ENCODE measurements at regions not wholly inside any gene's neighbourhood (a gene's known extent, or its start where the extent isn't known, plus 50 kb on each side); places are given as distances from the start of the nearest gene placed in this dataset.

- no peak for DNase-seq
- no peaks in the 10 kb centered on the region for H3K36me3 ChIP-seq
- H3K4me3 ChIP-seq, result no peak overlapping the region
- no peak overlapping the region for H3K27ac ChIP-seq
- intact Hi-C loops (cut with DNase I; ENCODE audit: low total_unique reads), result no loop called here
- no peaks in the 10 kb centered on the region for H3K4me1 ChIP-seq
- no peaks in the 10 kb centered on the region for H3K9me3 ChIP-seq
- TF ChIP-seq CTCF (IDR thresholded peaks at IDR 0.05) (no peak), POLR2A (IDR thresholded peaks at IDR 0.05) (no peak)
- H3K27me3 ChIP-seq, result no peaks in the 10 kb centered on the region
Observed at GRCh38 chr5:42274913-42275312, 148.3 kb upstream of the GHR start.

GRCh38 chr5:42277293-42277692 lies 145.9 kb upstream of the GHR start:
- Histone ChIP-seq H3K4me1 (no peaks in the 10 kb centered on the region), H3K27ac (no peak overlapping the region), H3K4me3 (no peak overlapping the region), H3K9me3 (no peaks in the 10 kb centered on the region), H3K27me3 (no peaks in the 10 kb centered on the region), H3K36me3 (no peaks in the 10 kb centered on the region)
- no peak for DNase-seq
- intact Hi-C loops (cut with DNase I; ENCODE audit: low total_unique reads), result no loop called here
- TF ChIP-seq POLR2A (IDR thresholded peaks at IDR 0.05) (no peak), CTCF (IDR thresholded peaks at IDR 0.05) (no peak)

GRCh38 chr5:42284584-42284983 lies 138.7 kb upstream of the GHR start:
- Histone ChIP-seq H3K9me3 (no peaks in the 10 kb centered on the region), H3K4me1 (no peaks in the 10 kb centered on the region), H3K36me3 (no peaks in the 10 kb centered on the region), H3K27ac (no peak overlapping the region), H3K4me3 (no peak overlapping the region), H3K27me3 (no peaks in the 10 kb centered on the region)
- TF ChIP-seq POLR2A (IDR thresholded peaks at IDR 0.05) (no peak), CTCF (IDR thresholded peaks at IDR 0.05) (no peak)
- no peak for DNase-seq
- intact Hi-C loops (cut with DNase I; ENCODE audit: low total_unique reads), result no loop called here

GRCh38 chr5:42285230-42285629 lies 138.0 kb upstream of the GHR start:
- Histone ChIP-seq H3K27ac (no peak overlapping the region), H3K27me3 (no peaks in the 10 kb centered on the region), H3K4me1 (no peaks in the 10 kb centered on the region), H3K36me3 (no peaks in the 10 kb centered on the region), H3K4me3 (no peak overlapping the region), H3K9me3 (no peaks in the 10 kb centered on the region)
- intact Hi-C loops (cut with DNase I; ENCODE audit: low total_unique reads), result no loop called here
- TF ChIP-seq POLR2A (IDR thresholded peaks at IDR 0.05) (no peak), CTCF (IDR thresholded peaks at IDR 0.05) (no peak)
- no peak for DNase-seq

GRCh38 chr5:42300496-42300895 lies 122.7 kb upstream of the GHR start:
- H3K27ac ChIP-seq, result no peak overlapping the region
- H3K36me3 ChIP-seq, result no peaks in the 10 kb centered on the region
- H3K27me3 ChIP-seq, result no peaks in the 10 kb centered on the region
- no peak for TF ChIP-seq POLR2A (IDR thresholded peaks at IDR 0.05)
- TF ChIP-seq CTCF (IDR thresholded peaks at IDR 0.05), result no peak
- H3K4me3 ChIP-seq, result no peak overlapping the region
- H3K4me1 ChIP-seq, result no peaks in the 10 kb centered on the region
- intact Hi-C loops (cut with DNase I; ENCODE audit: low total_unique reads), result no loop called here
- H3K9me3 ChIP-seq, result no peaks in the 10 kb centered on the region
- no peak for DNase-seq

Measured in uterus (tissue), 3 donors.